ENCODE measurements at regions not wholly inside any gene's neighbourhood (a gene's known extent, or its start where the extent isn't known, plus 50 kb on each side); places are given as distances from the start of the nearest gene placed in this dataset.

GRCh38 chr20:51188941-51189340 is 166.0 kb upstream of the KCNG1 start:
- no peaks in the 10 kb centered on the region for H3K4me1 ChIP-seq
- H3K27ac ChIP-seq, result no peak overlapping the region
- H3K79me2 ChIP-seq, result no peaks in the 10 kb centered on the region
- H2AFZ ChIP-seq, result no peak overlapping the region
- no peaks in the 10 kb centered on the region for H3K36me3 ChIP-seq (ENCODE audit: control insufficient read depth, insufficient read depth, low read length)
- H3K9me3 ChIP-seq (ENCODE audit: control insufficient read depth, low read length), result no peaks in the 10 kb centered on the region
- H3K4me2 ChIP-seq (ENCODE audit: low read length), result no peak overlapping the region
- no peak overlapping the region for H3K9ac ChIP-seq
- H3K27me3 ChIP-seq (ENCODE audit: control insufficient read depth, insufficient read depth, low read length), result no peaks in the 10 kb centered on the region
- no peak overlapping the region for H3K4me3 ChIP-seq (ENCODE audit: low read depth, low read length)
- no peak for TF ChIP-seq CTCF (IDR thresholded peaks at IDR 0.05)

- TF ChIP-seq CTCF (IDR thresholded peaks at IDR 0.05), result no peak
- no peak overlapping the region for H2AFZ ChIP-seq
- no peak overlapping the region for H3K27ac ChIP-seq
- H3K4me3 ChIP-seq (ENCODE audit: low read depth, low read length), result no peak overlapping the region
- no peaks in the 10 kb centered on the region for H3K27me3 ChIP-seq (ENCODE audit: control insufficient read depth, insufficient read depth, low read length)
- no peaks in the 10 kb centered on the region for H3K4me1 ChIP-seq
- H3K79me2 ChIP-seq, result no peaks in the 10 kb centered on the region
- no peaks in the 10 kb centered on the region for H3K36me3 ChIP-seq (ENCODE audit: control insufficient read depth, insufficient read depth, low read length)
- H3K9ac ChIP-seq, result no peak overlapping the region
- H3K9me3 ChIP-seq (ENCODE audit: control insufficient read depth, low read length), result no peaks in the 10 kb centered on the region
- no peak overlapping the region for H3K4me2 ChIP-seq (ENCODE audit: low read length)
Measured at GRCh38 chr20:51187261-51187660, 164.4 kb upstream of the KCNG1 start.

GRCh38 chr20:51185861-51186260 is 163.0 kb upstream of the KCNG1 start:
- no peaks in the 10 kb centered on the region for H3K4me1 ChIP-seq
- no peak overlapping the region for H3K9ac ChIP-seq
- TF ChIP-seq CTCF (IDR thresholded peaks at IDR 0.05), result no peak
- H3K4me3 ChIP-seq (ENCODE audit: low read depth, low read length), result no peak overlapping the region
- H3K36me3 ChIP-seq (ENCODE audit: control insufficient read depth, insufficient read depth, low read length), result no peaks in the 10 kb centered on the region
- no peak overlapping the region for H2AFZ ChIP-seq
- no peaks in the 10 kb centered on the region for H3K9me3 ChIP-seq (ENCODE audit: control insufficient read depth, low read length)
- H3K27me3 ChIP-seq (ENCODE audit: control insufficient read depth, insufficient read depth, low read length), result no peaks in the 10 kb centered on the region
- no peak overlapping the region for H3K4me2 ChIP-seq (ENCODE audit: low read length)
- H3K79me2 ChIP-seq, result no peaks in the 10 kb centered on the region
- H3K27ac ChIP-seq, result no peak overlapping the region

- Histone ChIP-seq H2AFZ (no peak overlapping the region), H3K9ac (no peak overlapping the region), H3K79me2 (no peaks in the 10 kb centered on the region), H3K36me3 (ENCODE audit: control insufficient read depth, insufficient read depth, low read length) (no peaks in the 10 kb centered on the region), H3K4me2 (ENCODE audit: low read length) (no peak overlapping the region), H3K4me3 (ENCODE audit: low read depth, low read length) (no peak overlapping the region), H3K27ac (no peak overlapping the region), H3K27me3 (ENCODE audit: control insufficient read depth, insufficient read depth, low read length) (no peaks in the 10 kb centered on the region), H3K4me1 (no peaks in the 10 kb centered on the region), H3K9me3 (ENCODE audit: control insufficient read depth, low read length) (no peaks in the 10 kb centered on the region)
- no peak for TF ChIP-seq CTCF (IDR thresholded peaks at IDR 0.05)
Measured at GRCh38 chr20:51185277-51185676, 162.4 kb upstream of the KCNG1 start.

- no peaks in the 10 kb centered on the region for H3K4me1 ChIP-seq
- H3K4me3 ChIP-seq (ENCODE audit: low read depth, low read length), result no peak overlapping the region
- H3K9me3 ChIP-seq (ENCODE audit: control insufficient read depth, low read length), result no peaks in the 10 kb centered on the region
- no peaks in the 10 kb centered on the region for H3K36me3 ChIP-seq (ENCODE audit: control insufficient read depth, insufficient read depth, low read length)
- no peak overlapping the region for H3K9ac ChIP-seq
- H3K27me3 ChIP-seq (ENCODE audit: control insufficient read depth, insufficient read depth, low read length), result no peaks in the 10 kb centered on the region
- H3K79me2 ChIP-seq, result no peaks in the 10 kb centered on the region
- no peak overlapping the region for H2AFZ ChIP-seq
- H3K27ac ChIP-seq, result no peak overlapping the region
- no peak overlapping the region for H3K4me2 ChIP-seq (ENCODE audit: low read length)
- TF ChIP-seq CTCF (IDR thresholded peaks at IDR 0.05), result no peak
Measured at GRCh38 chr20:51184289-51184688, 161.4 kb upstream of the KCNG1 start.

Data from parathyroid adenoma (tissue), 2 donors.